D721Med (cell line): ENCODE measurements at regions not wholly inside any gene's neighbourhood (a gene's known extent, or its start where the extent isn't known, plus 50 kb on each side); places are given as distances from the start of the nearest gene placed in this dataset.
"Not testable (repeated sequence)": the region's sequence is repeated elsewhere in the genome, so short reads cannot be mapped to it uniquely, and the experiment has no call there.

Source experiments
- DNase-seq: peaks from one replicate; pipeline ENCODE4 v3.0.0; 2011; ENCODE audit warnings: low spot score; ENCODE audit not compliant: insufficient read length
- FAIRE-seq: peaks from 2 replicates; lab custom pipeline; 2011; peaks lifted over from hg19 to GRCh38; lab: Jason Lieb, UNC
- CTCF ChIP-seq: IDR thresholded peaks from 2 replicates; pipeline ENCODE4 v1.5.1; 2012; ENCODE audit warnings: mild to moderate bottlenecking, control low read depth; ENCODE audit not compliant: insufficient read depth; ENCODE audit errors: missing control alignments

DNA sequence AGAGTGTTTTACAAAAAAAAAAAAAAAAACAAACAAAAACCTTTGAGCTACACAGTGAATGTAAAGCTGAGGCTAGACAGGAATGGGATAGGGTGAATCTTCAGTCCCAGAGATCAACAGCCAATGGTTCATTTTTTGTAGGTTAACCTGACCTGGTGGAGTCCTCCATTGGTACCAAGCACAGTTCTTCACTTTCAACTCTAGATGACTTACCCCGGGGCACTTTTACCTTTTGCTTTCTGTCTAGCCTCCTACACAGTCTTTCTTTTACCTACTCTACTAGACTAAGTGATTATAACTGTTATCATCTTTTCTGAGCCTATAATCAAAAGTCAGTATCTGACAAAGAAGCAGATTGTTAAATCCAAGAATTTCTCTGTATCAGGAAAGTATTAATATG, 50.9 kb downstream of the ANXA2R start:
- no peak for DNase-seq
- FAIRE-seq: no peak
- no peak for TF ChIP-seq CTCF

- no peak for DNase-seq
- TF ChIP-seq CTCF: no peak
- FAIRE-seq: no peak
Observed at GRCh38 chr5:42988568-42988967, 51.6 kb downstream of the ANXA2R start.

DNA sequence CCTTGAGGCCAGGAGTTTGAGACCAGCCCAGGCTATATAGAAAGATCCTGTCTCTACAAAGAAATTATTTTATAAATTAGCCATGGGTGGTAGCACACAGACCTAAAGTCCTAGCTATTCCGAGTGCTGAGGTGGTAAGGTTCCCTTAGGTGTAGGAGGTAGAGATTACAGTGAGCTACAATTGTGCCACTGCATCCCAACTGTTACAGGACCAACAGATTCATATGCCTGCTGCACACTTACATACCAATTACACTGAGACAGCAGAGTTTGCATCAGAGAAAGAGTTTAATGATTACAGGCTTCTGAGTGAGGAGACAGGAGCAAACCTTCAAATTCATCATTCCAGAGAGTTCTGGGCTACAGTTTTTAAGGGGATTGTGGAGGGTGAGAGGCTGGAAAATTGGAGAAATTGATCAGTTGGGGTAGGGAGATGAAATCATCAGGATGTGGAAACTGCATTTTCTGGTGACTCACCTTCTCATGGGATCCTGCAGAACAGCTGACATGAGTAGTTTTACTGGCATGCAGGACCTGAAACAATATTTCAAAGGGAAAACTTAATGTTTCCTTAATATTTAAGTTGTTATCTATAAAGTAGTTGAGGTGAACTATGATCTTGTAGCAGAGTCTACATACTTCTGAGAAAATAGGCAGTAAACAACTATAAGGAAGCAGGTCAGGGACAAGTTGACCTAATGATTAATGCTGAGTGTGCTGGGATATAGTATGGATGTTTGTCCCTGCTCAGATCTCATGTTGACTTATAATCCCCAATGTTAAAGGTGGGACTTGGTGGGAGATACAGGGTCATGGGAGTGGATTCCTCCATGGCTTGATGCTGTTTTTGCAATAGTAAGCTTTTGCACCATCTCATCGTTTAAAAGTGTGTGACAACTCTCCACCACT, 54.7 kb downstream of the ANXA2R start:
- DNase-seq (no peak), FAIRE-seq (no peak)
- TF ChIP-seq CTCF: no peak

- TF ChIP-seq CTCF: no peak
- no peak for DNase-seq
- FAIRE-seq: no peak
Observed at GRCh38 chr5:42984307-42984706, 55.8 kb downstream of the ANXA2R start.

DNA sequence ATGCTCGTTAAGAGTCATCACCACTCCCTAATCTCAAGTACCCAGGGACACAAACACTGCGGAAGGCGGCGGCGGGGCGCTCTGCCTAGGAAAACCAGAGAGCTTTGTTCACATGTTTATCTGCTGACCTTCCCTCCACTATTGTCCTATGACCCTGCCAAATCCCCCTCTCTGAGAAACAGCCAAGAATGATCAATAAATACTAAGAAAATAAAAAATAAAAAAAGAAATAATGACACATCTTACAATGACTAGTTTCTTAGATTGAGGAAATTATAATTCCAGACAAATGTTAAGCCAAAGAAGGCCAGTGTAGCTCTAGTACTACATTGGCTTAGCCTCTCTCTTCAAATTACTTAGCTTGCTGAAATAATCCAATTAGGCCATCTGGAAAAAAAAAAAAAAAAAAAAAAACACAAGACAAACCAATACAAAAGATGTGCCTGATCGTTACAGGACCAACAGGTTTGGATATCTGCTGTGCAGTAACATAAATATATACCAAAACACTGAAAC, 58.0 kb downstream of the ANXA2R start:
- FAIRE-seq (no peak), DNase-seq (no peak)

DNA sequence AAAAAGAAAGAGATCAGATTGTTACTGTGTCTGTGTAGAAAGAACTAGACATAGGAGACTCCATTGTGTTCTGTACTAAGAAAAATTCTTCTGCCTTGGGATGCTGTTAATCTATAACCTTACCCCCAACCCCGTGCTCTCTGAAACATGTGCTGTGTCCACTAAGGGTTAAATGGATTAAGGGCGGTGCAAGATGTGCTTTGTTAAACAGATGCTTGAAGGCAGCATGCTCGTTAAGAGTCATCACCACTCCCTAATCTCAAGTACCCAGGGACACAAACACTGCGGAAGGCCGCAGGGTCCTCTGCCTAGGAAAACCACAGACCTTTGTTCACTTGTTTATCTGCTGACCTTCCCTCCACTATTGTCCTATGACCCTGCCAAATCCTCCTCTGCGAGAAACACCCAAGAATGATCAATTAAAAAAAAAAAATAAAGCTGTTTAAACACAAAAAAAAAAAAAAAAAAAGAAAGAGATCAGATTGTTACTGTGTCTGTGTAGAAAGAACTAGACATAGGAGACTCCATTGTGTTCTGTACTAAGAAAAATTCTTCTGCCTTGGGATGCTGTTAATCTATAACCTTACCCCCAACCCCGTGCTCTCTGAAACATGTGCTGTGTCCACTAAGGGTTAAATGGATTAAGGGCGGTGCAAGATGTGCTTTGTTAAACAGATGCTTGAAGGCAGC, 58.6 kb downstream of the ANXA2R start:
- FAIRE-seq: not testable (repeated sequence)

More for the DNA sequence above, 58.0 kb downstream of the ANXA2R start:
- no peak for TF ChIP-seq CTCF

GRCh38 chr5:42981015-42981414, 59.1 kb downstream of the ANXA2R start:
- DNase-seq, FAIRE-seq: not testable (repeated sequence)

More for the DNA sequence above, 58.6 kb downstream of the ANXA2R start:
- DNase-seq: not testable (repeated sequence)

GRCh38 chr5:42980391-42980790, 59.7 kb downstream of the ANXA2R start:
- not testable (repeated sequence) for FAIRE-seq, DNase-seq

GRCh38 chr5:42979242-42979641, 60.9 kb downstream of the ANXA2R start:
- FAIRE-seq, DNase-seq: not testable (repeated sequence)
